ENCODE measurements at regions not wholly inside any gene's neighbourhood (a gene's known extent, or its start where the extent isn't known, plus 50 kb on each side); places are given as distances from the start of the nearest gene placed in this dataset.

DNA sequence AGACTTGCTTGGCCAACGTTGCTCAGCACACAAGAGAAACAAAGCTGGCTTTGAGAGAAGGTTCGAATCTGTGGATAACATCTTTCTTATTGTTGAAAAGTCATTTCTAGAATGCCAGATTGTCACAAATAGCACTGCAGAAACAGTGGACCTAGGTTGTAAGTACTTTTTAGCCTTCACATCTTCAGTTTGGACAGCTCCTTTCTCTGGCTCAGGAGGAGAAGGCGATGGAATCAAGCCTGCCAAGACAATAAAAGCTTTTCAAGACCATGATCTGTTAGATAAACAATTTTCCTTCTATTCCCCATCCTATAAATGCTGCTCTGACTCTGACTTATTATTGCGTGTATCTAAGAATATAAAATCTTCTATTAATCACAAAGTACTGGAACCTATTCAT, 615.2 kb upstream of the SEMA6A start:
- DNase-seq (ENCODE audit: low read depth): no peak
- no peak overlapping the region for H3K4me3 ChIP-seq (ENCODE audit: low read depth, low read length)
- TF ChIP-seq CTCF (IDR thresholded peaks at IDR 0.05; ENCODE audit: insufficient read depth, low read length): no peak

GRCh38 chr5:117188211-117188610, 613.6 kb upstream of the SEMA6A start:
- H3K4me3 ChIP-seq (ENCODE audit: low read depth, low read length): no peak overlapping the region
- TF ChIP-seq CTCF (IDR thresholded peaks at IDR 0.05; ENCODE audit: insufficient read depth, low read length): no peak
- DNase-seq (ENCODE audit: low read depth): no peak

- H3K4me3 ChIP-seq (ENCODE audit: low read depth, low read length): no peak overlapping the region
- no peak for DNase-seq (ENCODE audit: low read depth)
- no peak for TF ChIP-seq CTCF (IDR thresholded peaks at IDR 0.05; ENCODE audit: insufficient read depth, low read length)
Observed at GRCh38 chr5:117186751-117187150, 612.1 kb upstream of the SEMA6A start.

DNA sequence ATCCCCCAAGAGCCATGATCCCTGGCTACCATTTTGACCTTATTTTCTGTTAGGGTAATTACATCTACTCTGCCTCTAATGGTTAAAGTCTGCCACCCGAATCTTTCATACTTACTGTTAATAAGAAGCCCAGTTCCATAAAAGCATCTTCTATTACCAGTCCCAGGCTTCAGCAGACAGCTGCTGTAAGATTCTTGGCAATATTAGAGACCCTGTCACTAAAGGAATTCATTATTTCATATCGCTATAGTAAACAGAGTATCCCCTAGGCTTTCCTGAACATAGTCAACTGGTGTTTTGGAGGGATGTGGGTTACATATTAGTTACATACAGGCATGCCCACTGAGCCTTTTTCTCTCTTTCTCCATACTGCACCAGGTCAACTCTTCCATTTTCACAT, 608.7 kb upstream of the SEMA6A start:
- no peak for TF ChIP-seq CTCF (IDR thresholded peaks at IDR 0.05; ENCODE audit: insufficient read depth, low read length)
- H3K4me3 ChIP-seq (ENCODE audit: low read depth, low read length): no peak overlapping the region
- no peak for DNase-seq (ENCODE audit: low read depth)

- no peak overlapping the region for H3K4me3 ChIP-seq (ENCODE audit: low read depth, low read length)
Observed at GRCh38 chr5:117182104-117182503, 607.5 kb upstream of the SEMA6A start.

DNA sequence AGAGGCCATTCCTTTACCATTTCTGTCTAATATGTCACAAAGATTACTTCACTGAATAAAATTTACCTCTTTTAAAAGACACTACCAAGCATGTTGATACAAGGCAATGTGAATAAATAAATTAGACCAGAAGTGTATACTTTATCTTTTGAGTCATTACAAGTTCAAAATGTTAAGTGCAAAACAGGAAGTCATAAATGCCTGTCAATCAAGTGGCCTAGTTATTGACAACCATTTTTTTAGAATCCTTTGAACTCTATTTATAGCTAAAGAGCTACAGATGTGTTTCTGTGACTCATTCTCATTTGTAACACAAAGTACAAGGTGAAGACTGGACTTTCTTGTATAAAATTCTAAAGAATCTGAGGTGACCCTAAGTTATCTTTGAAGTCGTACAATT, 602.7 kb upstream of the SEMA6A start:
- DNase-seq (ENCODE audit: low read depth): no peak
- TF ChIP-seq CTCF (IDR thresholded peaks at IDR 0.05; ENCODE audit: insufficient read depth, low read length): no peak
- H3K4me3 ChIP-seq (ENCODE audit: low read depth, low read length): no peak overlapping the region

More at GRCh38 chr5:117182104-117182503, 607.5 kb upstream of the SEMA6A start:
- no peak for TF ChIP-seq CTCF (IDR thresholded peaks at IDR 0.05; ENCODE audit: insufficient read depth, low read length)
- no peak for DNase-seq (ENCODE audit: low read depth)

GRCh38 chr5:117165068-117165467, 590.4 kb upstream of the SEMA6A start:
- no peak for DNase-seq (ENCODE audit: low read depth)
- no peak overlapping the region for H3K4me3 ChIP-seq (ENCODE audit: low read depth, low read length)
- no peak for TF ChIP-seq CTCF (IDR thresholded peaks at IDR 0.05; ENCODE audit: insufficient read depth, low read length)

Measured in fibroblast of the aortic adventitia (primary cell).